ENCODE measurements at regions not wholly inside any gene's neighbourhood (a gene's known extent, or its start where the extent isn't known, plus 50 kb on each side); places are given as distances from the start of the nearest gene placed in this dataset.

DNA sequence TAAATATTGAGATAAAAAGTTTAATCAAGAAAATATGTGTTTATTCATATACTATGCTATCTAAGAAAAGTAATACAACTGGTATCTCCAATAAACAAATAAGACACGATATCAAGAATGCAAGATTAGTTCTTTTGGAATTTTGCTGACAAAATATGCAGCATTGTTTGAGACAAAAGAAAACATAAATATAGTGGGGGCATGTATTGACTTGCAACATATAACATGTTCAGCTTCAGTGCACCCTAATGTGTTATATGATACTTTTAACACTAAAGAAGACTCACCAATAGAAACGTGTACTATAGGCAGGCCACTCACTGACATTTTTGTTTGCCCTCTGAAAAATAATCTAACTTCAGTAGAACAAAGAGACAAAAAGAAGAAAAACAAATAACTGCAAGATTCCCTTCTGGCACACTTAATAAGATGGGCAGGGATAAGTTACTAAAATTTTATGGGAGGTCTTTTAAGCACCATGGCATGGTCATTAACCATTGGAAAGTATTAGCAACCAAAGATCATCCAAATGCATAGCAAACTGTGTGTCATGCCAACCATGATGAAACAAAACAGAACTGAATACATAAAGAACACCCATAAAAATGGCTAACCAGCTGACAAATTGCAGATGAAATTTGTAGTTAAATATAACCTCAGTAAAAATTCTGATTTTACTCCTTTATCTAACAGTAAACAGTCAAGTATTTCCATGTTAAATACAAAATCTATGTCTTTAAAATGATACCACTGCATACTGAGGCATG, 447.9 kb upstream of the FAM241A start:
- no peaks in the 10 kb centered on the region for H3K36me3 ChIP-seq (ENCODE audit: low read length)
- H2AFZ ChIP-seq (ENCODE audit: low read depth, low read length, severe bottlenecking): no peak overlapping the region

DNA sequence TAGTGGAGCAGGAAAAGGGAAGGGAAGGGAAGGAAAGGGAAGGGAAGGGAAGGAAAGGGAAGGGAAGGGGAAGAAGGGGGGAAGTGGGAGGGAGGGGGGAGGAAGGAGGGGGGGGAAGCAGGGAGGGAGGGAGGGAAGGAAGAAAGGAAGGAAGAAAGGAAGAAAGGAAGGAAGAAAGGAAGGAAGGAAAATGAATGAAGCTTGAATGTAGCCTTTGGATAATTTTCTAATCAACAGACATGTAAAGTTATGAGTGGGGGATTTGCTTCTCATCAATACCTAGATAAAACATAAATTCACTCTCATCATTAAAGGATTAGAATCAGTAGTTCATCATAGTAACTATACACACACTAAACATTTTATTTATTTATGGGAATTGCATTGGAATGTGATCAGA, 446.9 kb upstream of the FAM241A start:
- TF ChIP-seq EZH2phosphoT487 (conservative IDR thresholded peaks at IDR 0.05; ENCODE audit: low read length): no peak
- TF ChIP-seq, protein P1, sequence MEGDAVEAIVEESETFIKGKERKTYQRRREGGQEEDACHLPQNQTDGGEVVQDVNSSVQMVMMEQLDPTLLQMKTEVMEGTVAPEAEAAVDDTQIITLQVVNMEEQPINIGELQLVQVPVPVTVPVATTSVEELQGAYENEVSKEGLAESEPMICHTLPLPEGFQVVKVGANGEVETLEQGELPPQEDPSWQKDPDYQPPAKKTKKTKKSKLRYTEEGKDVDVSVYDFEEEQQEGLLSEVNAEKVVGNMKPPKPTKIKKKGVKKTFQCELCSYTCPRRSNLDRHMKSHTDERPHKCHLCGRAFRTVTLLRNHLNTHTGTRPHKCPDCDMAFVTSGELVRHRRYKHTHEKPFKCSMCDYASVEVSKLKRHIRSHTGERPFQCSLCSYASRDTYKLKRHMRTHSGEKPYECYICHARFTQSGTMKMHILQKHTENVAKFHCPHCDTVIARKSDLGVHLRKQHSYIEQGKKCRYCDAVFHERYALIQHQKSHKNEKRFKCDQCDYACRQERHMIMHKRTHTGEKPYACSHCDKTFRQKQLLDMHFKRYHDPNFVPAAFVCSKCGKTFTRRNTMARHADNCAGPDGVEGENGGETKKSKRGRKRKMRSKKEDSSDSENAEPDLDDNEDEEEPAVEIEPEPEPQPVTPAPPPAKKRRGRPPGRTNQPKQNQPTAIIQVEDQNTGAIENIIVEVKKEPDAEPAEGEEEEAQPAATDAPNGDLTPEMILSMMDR (IDR thresholded peaks at IDR 0.05; ENCODE audit: insufficient read depth, low read length, poor library complexity, severe bottlenecking): no peak
- no peak overlapping the region for H3K4me2 ChIP-seq (ENCODE audit: low read depth, low read length, poor library complexity, severe bottlenecking)
- H3K9ac ChIP-seq (ENCODE audit: low read length): no peak overlapping the region
- H3K27ac ChIP-seq (ENCODE audit: low read depth, low read length): no peak overlapping the region
- H3K36me3 ChIP-seq (ENCODE audit: low read length): no peaks in the 10 kb centered on the region
- no peaks in the 10 kb centered on the region for H3K9me3 ChIP-seq (ENCODE audit: insufficient read depth, low read length)
- H2AFZ ChIP-seq (ENCODE audit: low read depth, low read length, severe bottlenecking): no peak overlapping the region
- H3F3A ChIP-seq (ENCODE audit: insufficient read depth): no peaks in the 10 kb centered on the region
- no peaks in the 10 kb centered on the region for H3K9me2 ChIP-seq (replicated peaks; ENCODE audit: insufficient read depth, low read length)
- no peaks in the 10 kb centered on the region for H3K79me2 ChIP-seq (ENCODE audit: insufficient read depth, low read length)
- H4K20me1 ChIP-seq (ENCODE audit: low read depth, low read length): no peaks in the 10 kb centered on the region
- H3K4me3 ChIP-seq (ENCODE audit: insufficient read depth, low read length, poor library complexity, severe bottlenecking): no peak overlapping the region
- no peaks in the 10 kb centered on the region for H3K27me3 ChIP-seq (ENCODE audit: low read length)

More for the DNA sequence above, 447.9 kb upstream of the FAM241A start:
- Histone ChIP-seq H3K9me2 (replicated peaks; ENCODE audit: insufficient read depth, low read length) (no peaks in the 10 kb centered on the region), H3K9ac (ENCODE audit: low read length) (no peak overlapping the region), H3K4me3 (ENCODE audit: insufficient read depth, low read length, poor library complexity, severe bottlenecking) (no peak overlapping the region), H3F3A (ENCODE audit: insufficient read depth) (no peaks in the 10 kb centered on the region), H3K79me2 (ENCODE audit: insufficient read depth, low read length) (no peaks in the 10 kb centered on the region), H3K27me3 (ENCODE audit: low read length) (no peaks in the 10 kb centered on the region), H3K9me3 (ENCODE audit: insufficient read depth, low read length) (no peaks in the 10 kb centered on the region), H3K27ac (ENCODE audit: low read depth, low read length) (no peak overlapping the region), H3K4me2 (ENCODE audit: low read depth, low read length, poor library complexity, severe bottlenecking) (no peak overlapping the region), H4K20me1 (ENCODE audit: low read depth, low read length) (no peaks in the 10 kb centered on the region)
- TF ChIP-seq, protein P1 (IDR thresholded peaks at IDR 0.05; ENCODE audit: insufficient read depth, low read length, poor library complexity, severe bottlenecking): no peak
- TF ChIP-seq EZH2phosphoT487 (conservative IDR thresholded peaks at IDR 0.05; ENCODE audit: low read length): no peak

DNA sequence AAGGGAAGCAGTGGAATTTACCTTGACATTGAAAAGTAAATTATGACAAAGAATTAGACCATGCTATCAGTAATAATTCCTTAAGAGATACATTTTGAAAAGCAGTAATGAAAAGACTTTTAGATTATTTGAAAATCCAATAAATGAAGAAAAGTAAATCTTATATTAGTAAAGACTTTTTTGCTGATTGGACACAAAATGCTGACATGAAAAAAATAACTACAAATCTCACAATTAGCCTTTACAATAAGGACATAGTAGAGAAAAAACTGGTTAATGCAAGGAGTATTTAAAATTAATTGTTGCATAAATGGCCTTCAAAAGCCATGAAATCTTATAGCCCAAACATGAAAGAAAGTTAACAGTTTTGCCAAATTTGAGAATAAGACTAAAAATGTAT, 446.1 kb upstream of the FAM241A start:
- Histone ChIP-seq H3K9ac (ENCODE audit: low read length) (no peak overlapping the region), H3K27me3 (ENCODE audit: low read length) (no peaks in the 10 kb centered on the region), H3K4me3 (ENCODE audit: insufficient read depth, low read length, poor library complexity, severe bottlenecking) (no peak overlapping the region), H3K4me2 (ENCODE audit: low read depth, low read length, poor library complexity, severe bottlenecking) (no peak overlapping the region), H3F3A (ENCODE audit: insufficient read depth) (no peaks in the 10 kb centered on the region), H3K79me2 (ENCODE audit: insufficient read depth, low read length) (no peaks in the 10 kb centered on the region), H3K9me3 (ENCODE audit: insufficient read depth, low read length) (no peaks in the 10 kb centered on the region), H4K20me1 (ENCODE audit: low read depth, low read length) (no peaks in the 10 kb centered on the region), H2AFZ (ENCODE audit: low read depth, low read length, severe bottlenecking) (no peak overlapping the region), H3K36me3 (ENCODE audit: low read length) (no peaks in the 10 kb centered on the region), H3K27ac (ENCODE audit: low read depth, low read length) (no peak overlapping the region), H3K9me2 (replicated peaks; ENCODE audit: insufficient read depth, low read length) (no peaks in the 10 kb centered on the region)
- no peak for TF ChIP-seq EZH2phosphoT487 (conservative IDR thresholded peaks at IDR 0.05; ENCODE audit: low read length)
- TF ChIP-seq, protein P1 (IDR thresholded peaks at IDR 0.05; ENCODE audit: insufficient read depth, low read length, poor library complexity, severe bottlenecking): no peak
